ENCODE measurements at regions not wholly inside any gene's neighbourhood (a gene's known extent, or its start where the extent isn't known, plus 50 kb on each side); places are given as distances from the start of the nearest gene placed in this dataset.

GRCh38 chr2:223161873-223162458 is 110.0 kb downstream of the KCNE4 start:
- Histone ChIP-seq H4K20me1 (ENCODE audit: control insufficient read depth, extremely low read depth, insufficient read depth, low read length) (no peaks in the 10 kb centered on the region), H3K9ac (ENCODE audit: insufficient read depth, low read length) (no peak overlapping the region), H3K79me2 (ENCODE audit: control insufficient read depth, insufficient read depth, low read length) (no peaks in the 10 kb centered on the region), H3K4me3 (replicated peaks in 1 of 4; ENCODE audit: control extremely low read depth in 1 of 4, insufficient read depth in 1 of 4, low read depth in 3 of 4, low read length in 4 of 4) (no peak overlapping the region), H3K4me1 (ENCODE audit: control insufficient read depth, extremely low read depth, insufficient read depth, low read length) (no peaks in the 10 kb centered on the region), H3K36me3 (ENCODE audit: control insufficient read depth, insufficient read depth, low read length) (no peaks in the 10 kb centered on the region), H2AFZ (ENCODE audit: low read length) (no peak overlapping the region), H3K9me3 (ENCODE audit: control insufficient read depth, insufficient read depth, low read depth, low read length) (no peaks in the 10 kb centered on the region), H3K27ac (ENCODE audit: insufficient read depth, low read length) (no peak overlapping the region), H3K27me3 (ENCODE audit: control insufficient read depth, insufficient read depth, low read length) (no peaks in the 10 kb centered on the region), H3K4me2 (ENCODE audit: extremely low read depth, insufficient read depth, low read length) (no peak overlapping the region)
- TF ChIP-seq EZH2 (IDR thresholded peaks at IDR 0.05; ENCODE audit: low read length, missing control alignments) = no peak
- no peak for TF ChIP-seq CTCF (conservative IDR thresholded peaks at IDR 0.05 in 1 of 2, IDR thresholded peaks at IDR 0.05 in 1 of 2; ENCODE audit: low read depth in 1 of 2, low read length in 2 of 2)
- no peak for DNase-seq (ENCODE audit: low read depth in 2 of 2)

GRCh38 chr2:223165423-223166214 is 113.6 kb downstream of the KCNE4 start:
- H3K79me2 ChIP-seq (ENCODE audit: control insufficient read depth, insufficient read depth, low read length) = no peaks in the 10 kb centered on the region
- no peak overlapping the region for H3K4me2 ChIP-seq (ENCODE audit: extremely low read depth, insufficient read depth, low read length)
- no peaks in the 10 kb centered on the region for H3K27me3 ChIP-seq (ENCODE audit: control insufficient read depth, insufficient read depth, low read length)
- H2AFZ ChIP-seq (ENCODE audit: low read length) = no peak overlapping the region
- TF ChIP-seq EZH2 (IDR thresholded peaks at IDR 0.05; ENCODE audit: low read length, missing control alignments) = no peak
- TF ChIP-seq CTCF (conservative IDR thresholded peaks at IDR 0.05 in 1 of 2, IDR thresholded peaks at IDR 0.05 in 1 of 2; ENCODE audit: low read depth in 1 of 2, low read length in 2 of 2) = no peak
- no peaks in the 10 kb centered on the region for H4K20me1 ChIP-seq (ENCODE audit: control insufficient read depth, extremely low read depth, insufficient read depth, low read length)
- no peak for DNase-seq (ENCODE audit: low read depth in 2 of 2)
- no peaks in the 10 kb centered on the region for H3K9me3 ChIP-seq (ENCODE audit: control insufficient read depth, insufficient read depth, low read depth, low read length)
- H3K4me1 ChIP-seq (ENCODE audit: control insufficient read depth, extremely low read depth, insufficient read depth, low read length) = no peaks in the 10 kb centered on the region
- no peak overlapping the region for H3K9ac ChIP-seq (ENCODE audit: insufficient read depth, low read length)
- no peaks in the 10 kb centered on the region for H3K36me3 ChIP-seq (ENCODE audit: control insufficient read depth, insufficient read depth, low read length)
- no peak overlapping the region for H3K27ac ChIP-seq (ENCODE audit: insufficient read depth, low read length)
- H3K4me3 ChIP-seq (replicated peaks in 1 of 4; ENCODE audit: control extremely low read depth in 1 of 4, insufficient read depth in 1 of 4, low read depth in 3 of 4, low read length in 4 of 4) = no peak overlapping the region

GRCh38 chr2:223166215-223166493 is 114.2 kb downstream of the KCNE4 start:
- no peak overlapping the region for H2AFZ ChIP-seq (ENCODE audit: low read length)
- no peaks in the 10 kb centered on the region for H3K36me3 ChIP-seq (ENCODE audit: control insufficient read depth, insufficient read depth, low read length)
- H3K4me2 ChIP-seq (ENCODE audit: extremely low read depth, insufficient read depth, low read length) = no peak overlapping the region
- H3K27ac ChIP-seq (ENCODE audit: insufficient read depth, low read length) = no peak overlapping the region
- H3K79me2 ChIP-seq (ENCODE audit: control insufficient read depth, insufficient read depth, low read length) = no peaks in the 10 kb centered on the region
- no peak overlapping the region for H3K9ac ChIP-seq (ENCODE audit: insufficient read depth, low read length)
- no peak for DNase-seq (ENCODE audit: low read depth in 2 of 2)
- no peaks in the 10 kb centered on the region for H3K4me1 ChIP-seq (ENCODE audit: control insufficient read depth, extremely low read depth, insufficient read depth, low read length)
- no peaks in the 10 kb centered on the region for H4K20me1 ChIP-seq (ENCODE audit: control insufficient read depth, extremely low read depth, insufficient read depth, low read length)
- TF ChIP-seq CTCF (conservative IDR thresholded peaks at IDR 0.05 in 1 of 2, IDR thresholded peaks at IDR 0.05 in 1 of 2; ENCODE audit: low read depth in 1 of 2, low read length in 2 of 2) = no peak
- no peak for TF ChIP-seq EZH2 (IDR thresholded peaks at IDR 0.05; ENCODE audit: low read length, missing control alignments)
- H3K9me3 ChIP-seq (ENCODE audit: control insufficient read depth, insufficient read depth, low read depth, low read length) = no peaks in the 10 kb centered on the region
- H3K27me3 ChIP-seq (ENCODE audit: control insufficient read depth, insufficient read depth, low read length) = no peaks in the 10 kb centered on the region
- no peak overlapping the region for H3K4me3 ChIP-seq (replicated peaks in 1 of 4; ENCODE audit: control extremely low read depth in 1 of 4, insufficient read depth in 1 of 4, low read depth in 3 of 4, low read length in 4 of 4)

Data from fibroblast of lung (primary cell).